GM12864 (cell line): ENCODE measurements at regions not wholly inside any gene's neighbourhood (a gene's known extent, or its start where the extent isn't known, plus 50 kb on each side); places are given as distances from the start of the nearest gene placed in this dataset.
A peak's percentile ranks its signal among the peaks of the same experiment; 100 is the strongest.

Source experiments
- DNase-seq: peaks from one replicate; pipeline ENCODE4 v3.0.0-alpha.2; 2011; ENCODE audit warnings: low read depth
- H3K4me3 ChIP-seq: 2 replicates; pipeline ENCODE4 v1.5.1; 2011; ENCODE audit warnings: mild to moderate bottlenecking, low read depth, low read length, control low read depth
- CTCF ChIP-seq: IDR thresholded peaks from 2 replicates; pipeline ENCODE4 v1.5.1; 2011; ENCODE audit warnings: low read depth, mild to moderate bottlenecking, moderate library complexity, low read length, control low read depth, inconsistent platforms; ENCODE audit errors: missing control alignments

GRCh38 chr4:67198727-67199126 is 346.6 kb downstream of the CENPC start:
- H3K4me3 ChIP-seq: no peak overlapping the region
- DNase-seq: no peak
- peak; percentile 31 for TF ChIP-seq CTCF

GRCh38 chr4:67167849-67168248 is 377.5 kb downstream of the CENPC start:
- no peak for TF ChIP-seq CTCF
- H3K4me3 ChIP-seq: no peak overlapping the region
- DNase-seq: no peak

GRCh38 chr4:67162690-67163089 is 382.6 kb downstream of the CENPC start:
- no peak for TF ChIP-seq CTCF
- no peak for DNase-seq
- no peak overlapping the region for H3K4me3 ChIP-seq

GRCh38 chr4:67161311-67161710 is 384.0 kb downstream of the CENPC start:
- TF ChIP-seq CTCF: no peak
- DNase-seq: no peak
- H3K4me3 ChIP-seq: no peak overlapping the region

GRCh38 chr4:67160394-67160793 is 384.9 kb downstream of the CENPC start:
- no peak for TF ChIP-seq CTCF
- no peak overlapping the region for H3K4me3 ChIP-seq
- no peak for DNase-seq

- no peak for TF ChIP-seq CTCF
- DNase-seq: no peak
- H3K4me3 ChIP-seq: no peak overlapping the region
These were observed 386.6 kb downstream of the CENPC start for GRCh38 chr4:67158666-67159065.

- TF ChIP-seq CTCF: no peak
- no peak overlapping the region for H3K4me3 ChIP-seq
- DNase-seq: no peak
These were observed 392.3 kb downstream of the CENPC start for GRCh38 chr4:67152976-67153375.
